ENCODE measurements at regions not wholly inside any gene's neighbourhood (a gene's known extent, or its start where the extent isn't known, plus 50 kb on each side); places are given as distances from the start of the nearest gene placed in this dataset.

DNA sequence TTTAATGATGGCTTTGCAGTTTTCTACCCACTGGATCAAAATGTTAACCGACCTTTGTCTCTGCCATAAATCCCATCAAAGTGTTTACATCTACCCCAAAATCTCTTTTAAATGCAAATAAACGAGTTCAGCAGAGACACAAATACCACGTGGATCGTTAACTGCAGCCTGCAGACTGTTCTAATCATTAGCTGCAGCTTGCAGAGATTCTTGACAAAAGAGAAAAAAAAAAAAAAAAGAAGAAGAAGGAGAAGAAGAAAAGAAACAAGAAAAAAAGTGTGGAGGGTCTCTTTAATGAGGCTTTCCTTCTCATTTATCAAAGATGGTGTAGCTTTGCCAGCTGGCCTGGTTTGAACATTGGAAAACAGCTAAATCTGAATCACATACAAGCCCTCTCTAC is 275.7 kb downstream of the NEDD1 start:
- DNase-seq: no peak

DNA sequence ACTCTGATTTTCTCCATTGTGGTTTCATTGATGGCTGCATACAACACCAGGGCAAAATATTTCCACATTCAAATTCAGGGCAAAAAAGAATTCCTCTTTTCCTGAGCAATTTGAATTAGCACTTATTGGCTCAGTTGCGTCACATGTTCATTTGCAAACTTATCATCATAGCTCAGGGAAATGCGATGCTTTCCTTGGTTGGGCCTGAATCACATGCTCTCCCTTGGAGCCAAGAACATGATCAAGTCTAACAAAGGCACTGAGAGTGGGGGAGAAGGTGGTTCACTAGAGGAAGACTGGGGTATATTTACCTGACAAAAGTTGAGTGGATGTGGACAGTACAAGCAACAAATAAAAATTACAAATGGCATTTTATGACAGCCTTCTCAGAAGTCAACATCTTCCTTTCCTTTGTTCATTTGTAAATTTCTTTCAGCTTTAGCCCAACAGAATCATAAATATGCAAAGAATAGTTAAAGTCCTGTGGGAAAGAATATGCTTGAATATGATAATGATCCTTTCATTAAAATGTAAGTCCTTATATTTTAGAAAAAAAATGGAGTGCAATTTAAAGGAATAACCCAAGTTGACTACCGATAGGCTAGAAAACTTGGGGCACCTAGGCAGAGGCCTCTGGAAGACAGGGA is 277.2 kb downstream of the NEDD1 start:
- no peak for DNase-seq

GRCh38 chr12:97185567-97185966 is 277.0 kb upstream of the RMST start:
- DNase-seq: no peak

DNA sequence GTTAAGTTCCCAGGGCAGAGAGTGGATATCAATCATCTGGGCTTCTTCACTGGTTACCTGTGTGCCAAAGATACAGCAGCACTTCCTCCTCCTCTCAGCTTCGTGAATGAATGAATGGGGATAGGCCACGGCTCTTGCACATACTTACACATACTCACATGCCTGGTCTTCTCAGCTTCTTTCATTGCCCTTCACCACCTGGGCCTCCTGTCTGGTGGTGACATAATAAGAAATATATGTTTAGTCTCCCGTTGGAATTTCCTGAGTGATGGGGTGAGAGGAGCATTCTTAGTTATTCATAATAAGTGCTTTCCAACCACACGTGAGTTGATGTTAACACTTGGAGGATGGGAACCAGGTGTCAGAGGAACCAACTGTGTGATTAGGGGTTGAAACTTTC is 268.1 kb upstream of the RMST start:
- DNase-seq: no peak

GRCh38 chr12:97200181-97200580 is 262.4 kb upstream of the RMST start:
- DNase-seq: no peak

DNA sequence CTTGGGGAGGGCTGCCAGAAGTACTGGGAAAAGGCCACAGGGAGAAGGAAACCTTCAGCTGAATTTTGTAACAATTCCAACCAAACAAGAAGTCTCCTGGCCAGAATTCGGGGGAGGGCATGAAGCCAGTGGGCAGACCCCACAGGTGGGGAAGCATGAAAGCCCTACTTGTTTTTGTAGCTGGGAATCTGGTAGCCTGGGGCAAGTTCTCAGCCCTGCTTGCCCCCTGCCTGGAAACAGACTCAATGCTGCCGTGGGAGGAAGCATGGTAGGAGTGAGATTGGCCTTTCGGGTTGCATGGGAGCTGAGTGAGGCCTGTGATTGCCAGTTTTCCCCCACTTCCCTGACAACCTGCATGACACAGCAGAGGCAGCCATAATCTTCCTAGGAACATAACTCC is 259.2 kb upstream of the RMST start:
- DNase-seq: no peak

DNA sequence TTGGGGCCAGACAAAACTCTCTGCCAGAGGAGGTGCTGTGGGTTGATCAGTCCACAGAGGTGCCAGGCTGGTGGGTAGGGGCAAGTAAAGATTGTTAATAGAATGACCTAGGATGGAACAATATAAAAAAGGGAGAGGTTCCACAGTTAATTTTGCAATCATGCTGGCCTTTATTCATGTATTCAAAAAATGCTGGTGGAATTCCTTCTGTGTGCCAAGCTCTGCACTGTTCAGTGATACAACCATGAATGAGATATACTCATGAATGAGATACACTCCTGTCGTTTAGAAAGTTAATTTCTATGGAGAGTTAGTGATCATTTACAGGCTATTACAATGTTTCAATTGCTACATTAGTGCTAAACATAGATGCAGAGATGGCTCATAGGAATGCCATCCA is 252.6 kb upstream of the RMST start:
- DNase-seq: no peak

DNA sequence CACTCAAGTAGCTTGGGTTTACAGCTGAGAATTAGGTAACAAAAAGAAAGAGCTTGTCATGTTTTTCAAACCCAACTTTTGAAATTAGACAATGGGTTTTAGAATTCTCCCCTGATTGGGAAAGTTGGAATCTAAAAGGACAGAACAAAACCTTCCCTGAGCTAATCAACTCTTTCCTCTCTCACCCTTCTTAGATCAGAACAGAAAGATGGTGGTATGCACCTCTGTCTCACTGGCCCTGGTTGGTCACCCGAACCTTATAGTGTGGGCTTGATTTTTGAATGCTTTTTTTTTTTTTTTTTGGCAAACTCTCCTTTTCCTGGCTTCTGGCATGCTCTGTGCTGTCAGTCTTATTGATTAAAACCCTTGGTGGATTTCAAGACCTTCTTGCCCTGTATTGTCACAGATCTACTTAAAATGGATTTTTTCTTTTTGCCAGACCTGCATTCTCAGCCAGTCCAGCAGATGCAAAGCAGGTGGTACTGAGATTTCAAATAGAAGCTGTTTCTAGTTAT is 251.1 kb upstream of the RMST start:
- no peak for DNase-seq

- DNase-seq: no peak
Observed at GRCh38 chr12:97216848-97217247, 245.8 kb upstream of the RMST start.

DNA sequence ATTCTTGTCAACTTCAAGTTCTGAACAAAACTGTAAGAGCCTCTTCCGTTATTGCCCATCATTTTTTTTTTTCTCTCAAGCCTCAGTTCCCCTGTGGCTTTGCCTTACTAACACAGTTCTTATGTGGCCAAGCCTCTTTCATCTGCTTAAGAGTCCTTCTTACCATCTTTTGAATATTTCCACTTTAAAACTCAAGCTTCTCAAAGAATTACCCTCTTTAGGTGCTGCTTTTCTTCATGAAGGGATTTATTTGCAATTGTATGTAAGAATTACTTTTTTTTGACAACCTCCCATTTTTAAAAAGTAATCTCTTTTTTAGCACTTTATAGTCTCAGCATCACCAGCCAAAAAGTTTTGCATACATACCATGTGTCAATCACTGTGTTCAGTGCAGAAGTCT is 240.2 kb upstream of the RMST start:
- DNase-seq: no peak

DNA sequence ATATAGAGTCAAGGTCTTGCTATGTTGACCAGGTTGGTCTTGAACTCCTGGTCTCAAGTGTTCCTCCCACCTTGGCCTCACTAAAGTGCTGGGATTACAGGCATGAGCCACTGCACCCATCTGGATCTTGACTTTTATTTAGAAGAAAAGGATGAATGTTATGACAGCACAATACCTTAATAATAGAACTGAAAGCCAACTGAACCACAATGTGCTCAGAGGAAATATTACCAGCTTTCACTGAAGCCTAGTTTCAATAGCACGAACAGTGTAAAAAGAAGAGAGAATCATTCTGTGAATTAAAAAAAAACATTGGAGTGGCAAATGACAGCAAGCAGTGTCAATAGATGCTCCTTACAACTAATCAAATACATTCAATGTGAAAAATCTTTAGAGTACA is 239.2 kb upstream of the RMST start:
- DNase-seq: no peak

DNA sequence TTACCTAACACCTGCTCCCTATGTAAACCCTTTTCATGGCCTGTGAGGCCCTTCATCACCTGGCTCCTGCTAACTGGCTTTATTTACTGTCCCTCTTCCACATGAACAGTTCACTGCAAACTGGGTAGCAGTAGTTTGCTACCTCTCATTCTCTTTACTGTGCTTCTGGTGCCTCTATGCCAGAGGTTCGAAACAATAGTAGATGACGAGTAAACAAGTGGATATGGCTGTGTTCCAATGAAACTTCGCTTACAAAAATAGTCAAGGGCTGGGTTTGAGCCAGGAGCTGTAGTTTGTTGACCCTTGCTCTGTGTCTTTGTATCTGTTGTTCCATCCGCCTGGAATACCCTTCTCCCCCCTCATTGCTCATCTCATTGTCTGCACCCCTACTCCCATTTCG is 233.6 kb upstream of the RMST start:
- DNase-seq: no peak

GRCh38 chr12:97235102-97235501 is 227.5 kb upstream of the RMST start:
- DNase-seq: no peak

DNA sequence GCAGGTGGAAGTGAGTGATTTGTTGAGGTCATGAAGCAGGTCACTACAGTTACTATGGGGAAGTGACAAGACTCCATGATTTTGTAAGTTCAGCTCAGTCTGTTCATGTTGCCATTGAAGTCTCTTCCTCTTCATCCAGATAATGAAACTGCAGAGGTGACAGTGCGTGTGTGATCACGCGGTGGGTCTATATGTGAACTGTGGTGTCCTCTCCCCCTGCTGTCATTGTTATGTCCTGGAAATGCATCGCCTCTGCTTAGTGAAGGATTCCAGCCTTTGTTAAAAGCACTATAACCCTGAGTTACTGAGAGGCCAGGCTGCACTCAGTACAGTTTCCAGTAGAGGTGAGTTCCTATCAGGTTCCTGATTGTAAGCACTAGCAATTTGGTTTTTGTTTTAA is 216.2 kb upstream of the RMST start:
- DNase-seq: no peak

- no peak for DNase-seq
Observed at GRCh38 chr12:97250483-97250882, 212.1 kb upstream of the RMST start.

DNA sequence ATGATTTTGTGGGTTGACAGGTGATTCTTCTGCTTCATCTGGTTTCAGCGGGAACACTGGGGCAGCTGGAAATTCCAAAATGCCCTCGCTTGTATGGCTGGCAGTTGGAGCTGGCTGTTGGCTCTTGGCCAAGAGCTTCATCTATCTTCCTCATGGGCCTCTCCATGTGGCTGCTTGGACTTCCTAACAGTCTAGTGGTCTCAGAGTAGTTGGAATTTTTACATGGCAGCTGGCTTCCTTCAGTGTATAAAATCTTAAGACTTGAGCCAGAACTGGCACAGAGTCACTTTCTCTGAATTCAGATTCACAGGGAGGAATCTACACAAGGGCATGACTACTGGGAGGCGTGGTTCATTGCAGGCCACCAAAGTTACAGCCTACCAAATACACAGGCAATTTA is 204.9 kb upstream of the RMST start:
- no peak for DNase-seq

- DNase-seq: no peak
Observed at GRCh38 chr12:97259098-97259497, 203.5 kb upstream of the RMST start.

GRCh38 chr12:97260786-97261185 is 201.8 kb upstream of the RMST start:
- DNase-seq: no peak

DNA sequence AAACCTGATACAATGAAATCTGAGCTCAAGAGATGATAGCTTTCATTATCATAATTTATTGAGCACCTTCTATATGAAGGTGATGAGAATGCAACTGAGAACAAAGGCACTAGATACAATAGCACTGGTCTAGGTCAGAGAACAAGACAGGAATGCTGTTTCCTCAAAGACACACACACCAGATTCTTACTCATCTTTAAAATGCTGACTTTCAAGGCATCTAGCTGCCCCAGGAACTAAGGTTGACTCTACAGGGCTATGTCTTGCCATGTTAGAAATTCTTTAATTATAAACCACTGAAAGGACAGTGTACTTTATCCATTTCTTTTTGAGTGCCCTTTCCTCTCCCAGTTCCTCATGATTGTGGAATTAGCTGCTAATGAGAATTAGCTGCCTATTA is 195.4 kb upstream of the RMST start:
- DNase-seq: no peak

GRCh38 chr12:97267594-97268202 is 194.9 kb upstream of the RMST start:
- no peak for DNase-seq

GRCh38 chr12:97272471-97272870 is 190.1 kb upstream of the RMST start:
- no peak for DNase-seq

GRCh38 chr12:97274386-97274785 is 188.2 kb upstream of the RMST start:
- no peak for DNase-seq

GRCh38 chr12:97275256-97275655 is 187.3 kb upstream of the RMST start:
- no peak for DNase-seq

DNA sequence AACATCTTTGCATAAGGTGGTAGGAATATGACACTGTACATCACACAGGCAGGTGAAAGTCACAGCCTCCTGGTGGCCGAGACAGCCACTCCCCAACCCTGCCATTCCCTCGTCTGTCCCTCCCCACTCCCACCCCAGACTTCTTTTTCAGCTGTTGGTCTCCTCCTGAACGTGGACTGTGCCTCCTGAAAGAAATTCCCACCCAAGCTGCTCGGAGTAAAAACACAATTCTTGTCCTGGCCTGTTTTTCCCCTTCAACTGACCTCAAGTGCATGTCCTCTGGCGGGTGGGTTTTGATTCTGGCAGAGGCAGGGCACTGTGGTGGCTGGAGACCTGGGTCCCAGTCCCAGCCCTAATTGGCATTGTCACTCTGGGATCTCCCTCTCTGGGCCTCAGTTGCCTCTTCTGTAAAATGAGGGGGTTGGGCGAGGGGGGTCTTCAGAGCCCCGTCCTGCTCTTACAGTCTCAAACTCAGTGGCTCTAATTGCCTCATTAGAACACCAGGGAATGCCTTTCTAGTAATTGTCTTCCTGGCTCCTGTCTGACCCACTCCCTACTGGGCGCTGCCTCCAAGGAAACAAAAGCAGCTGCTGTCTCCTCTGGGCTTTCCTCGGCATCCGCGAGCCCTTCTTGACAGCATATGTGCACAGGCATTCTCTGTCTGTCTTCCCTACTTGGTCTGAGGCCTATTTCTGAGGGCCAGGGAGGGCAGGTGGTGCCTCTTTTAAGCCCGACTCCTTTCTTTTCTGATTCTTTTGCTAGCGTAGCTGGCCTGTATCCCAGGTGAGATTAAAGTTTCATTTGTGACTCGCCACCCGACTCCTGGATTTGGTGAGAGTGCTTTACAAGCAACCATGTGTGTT is 186.6 kb upstream of the RMST start:
- DNase-seq: no peak

Measured in activated CD4-positive, alpha-beta T cell treated with anti-CD3 and anti-CD28 coated beads, Interleukin-2, amount 50 U/mL, for 16 hours (primary cell).